NB4 (cell line): ENCODE measurements at regions not wholly inside any gene's neighbourhood (a gene's known extent, or its start where the extent isn't known, plus 50 kb on each side); places are given as distances from the start of the nearest gene placed in this dataset.

Experiments used
- CTCF ChIP-seq: IDR thresholded peaks from one replicate; pipeline ENCODE4 v1.5.1; 2012; ENCODE audit warnings: low read depth, low read length
- MAX ChIP-seq: IDR thresholded peaks from 2 replicates; pipeline ENCODE4 v1.6.1; 2011; ENCODE audit warnings: low read depth, low read length
- MYC ChIP-seq: IDR thresholded peaks from 2 replicates; pipeline ENCODE4 v1.6.1; 2011; ENCODE audit warnings: low read depth, low read length
- POLR2A ChIP-seq: IDR thresholded peaks from 2 replicates; pipeline ENCODE4 v1.6.1; 2011; ENCODE audit warnings: mild to moderate bottlenecking; ENCODE audit not compliant: insufficient read length; ENCODE audit errors: extremely low read depth

GRCh38 chr2:176685908-176686307 lies 416.7 kb downstream of the MTX2 start:
- TF ChIP-seq POLR2A: no peak
- no peak for TF ChIP-seq CTCF
- TF ChIP-seq MAX: no peak
- TF ChIP-seq MYC: no peak
